Upper lobe of right lung (tissue), 1 donor: ENCODE measurements at regions not wholly inside any gene's neighbourhood (a gene's known extent, or its start where the extent isn't known, plus 50 kb on each side); places are given as distances from the start of the nearest gene placed in this dataset.

ENCODE experiments used
- ATAC-seq: fragments of 200-7000 bp; cut with Tn5 transposase; one replicate; pipeline ENCODE4 v1.9.1; 2020; ENCODE audit warnings: mild to moderate bottlenecking, moderate library complexity
- DNase-seq: peaks from one replicate; pipeline ENCODE4 v3.0.0-alpha.2; 2020
- H3K27ac ChIP-seq: fragments of 200-600 bp; one replicate; pipeline ENCODE4 v1.8.0; 2022
- H3K27me3 ChIP-seq: fragments of 200-600 bp; one replicate; pipeline ENCODE4 v1.8.0; 2022; ENCODE audit warnings: mild to moderate bottlenecking
- H3K36me3 ChIP-seq: fragments of 200-600 bp; one replicate; pipeline ENCODE4 v1.8.0; 2022
- H3K4me1 ChIP-seq: fragments of 200-600 bp; one replicate; pipeline ENCODE4 v1.8.0; 2022
- H3K4me3 ChIP-seq: fragments of 200-600 bp; one replicate; pipeline ENCODE4 v1.8.0; 2022; ENCODE audit warnings: mild to moderate bottlenecking
- H3K9me3 ChIP-seq: fragments of 200-600 bp; one replicate; pipeline ENCODE4 v1.8.0; 2022
- CTCF ChIP-seq: fragments of 200-600 bp; IDR thresholded peaks from one replicate; pipeline ENCODE4 v1.8.0; 2022; ENCODE audit warnings: antibody characterized with exemption
- intact Hi-C: fragments of 100-400 bp; cut with DNase I; formaldehyde crosslinking; loops from one replicate; pipeline ENCODE4 v1.11.0; 2022
- donor health status: DM: no; HTN: yes; CAD: no; lungs with severe emphysema.

DNA sequence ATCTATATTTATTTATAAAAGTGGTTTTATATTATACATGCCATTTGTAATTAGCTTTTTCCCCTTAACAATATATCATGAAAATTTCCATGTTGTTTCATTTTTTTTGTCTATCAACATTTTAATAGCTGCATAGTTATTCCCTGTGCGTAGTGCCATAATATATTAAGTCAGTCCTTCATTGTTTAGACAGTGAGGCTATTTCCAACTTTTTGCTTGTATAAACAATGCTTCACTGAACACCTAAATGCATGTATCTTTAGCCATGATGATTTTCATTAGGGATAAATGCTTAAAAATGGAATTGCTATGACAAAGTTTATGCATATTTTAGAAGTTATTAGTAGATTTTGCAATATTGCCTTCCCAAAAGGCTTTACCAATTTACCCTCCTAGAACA, 80.7 kb upstream of the STC2 start:
- Histone ChIP-seq H3K9me3 (no peaks in the 10 kb centered on the region), H3K4me1 (no peaks in the 10 kb centered on the region), H3K27ac (no peak overlapping the region), H3K4me3 (no peak overlapping the region), H3K36me3 (no peaks in the 10 kb centered on the region), H3K27me3 (no peaks in the 10 kb centered on the region)
- ATAC-seq = no peak
- no peak for DNase-seq
- TF ChIP-seq CTCF = no peak
- intact Hi-C loops = no loop called here

DNA sequence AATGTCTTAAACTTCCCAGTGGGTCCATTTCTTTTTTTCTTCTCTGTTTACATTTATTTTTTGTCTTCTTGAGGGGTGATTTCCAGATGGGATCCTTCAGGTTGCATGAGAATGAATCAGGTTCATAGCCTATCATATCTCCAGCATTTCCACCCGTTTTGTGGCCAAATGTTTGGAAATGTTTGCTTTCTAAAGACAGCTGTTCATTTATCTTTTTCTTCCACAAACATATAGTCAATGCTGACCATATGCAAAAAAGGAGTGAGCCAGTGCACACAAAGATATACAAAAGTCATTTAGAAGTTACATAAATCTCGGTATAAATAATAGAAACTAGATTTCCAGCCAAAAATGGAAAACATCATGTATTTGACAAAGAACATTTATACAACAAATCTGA, 71.6 kb upstream of the STC2 start:
- H3K27me3 ChIP-seq = no peaks in the 10 kb centered on the region
- no peaks in the 10 kb centered on the region for H3K9me3 ChIP-seq
- no peaks in the 10 kb centered on the region for H3K4me1 ChIP-seq
- DNase-seq = no peak
- no peak overlapping the region for H3K27ac ChIP-seq
- no peak for ATAC-seq
- TF ChIP-seq CTCF = no peak
- no peak overlapping the region for H3K4me3 ChIP-seq
- intact Hi-C loops = no loop called here
- H3K36me3 ChIP-seq = no peaks in the 10 kb centered on the region

- DNase-seq = no peak
- TF ChIP-seq CTCF = no peak
- H3K36me3 ChIP-seq = no peaks in the 10 kb centered on the region
- H3K27ac ChIP-seq = no peak overlapping the region
- intact Hi-C loops = no loop called here
- no peaks in the 10 kb centered on the region for H3K9me3 ChIP-seq
- no peak overlapping the region for H3K4me3 ChIP-seq
- no peak for ATAC-seq
- H3K27me3 ChIP-seq = no peaks in the 10 kb centered on the region
- no peaks in the 10 kb centered on the region for H3K4me1 ChIP-seq
Measured at GRCh38 chr5:173397516-173397915, 69.3 kb upstream of the STC2 start.

- Histone ChIP-seq H3K27me3 (no peaks in the 10 kb centered on the region), H3K27ac (no peak overlapping the region), H3K9me3 (no peaks in the 10 kb centered on the region), H3K4me1 (no peaks in the 10 kb centered on the region), H3K4me3 (no peak overlapping the region), H3K36me3 (no peaks in the 10 kb centered on the region)
- intact Hi-C loops = no loop called here
- no peak for DNase-seq
- peak; percentile 15 for ATAC-seq
- no peak for TF ChIP-seq CTCF
Measured at GRCh38 chr5:173396311-173396993, 68.2 kb upstream of the STC2 start.

DNA sequence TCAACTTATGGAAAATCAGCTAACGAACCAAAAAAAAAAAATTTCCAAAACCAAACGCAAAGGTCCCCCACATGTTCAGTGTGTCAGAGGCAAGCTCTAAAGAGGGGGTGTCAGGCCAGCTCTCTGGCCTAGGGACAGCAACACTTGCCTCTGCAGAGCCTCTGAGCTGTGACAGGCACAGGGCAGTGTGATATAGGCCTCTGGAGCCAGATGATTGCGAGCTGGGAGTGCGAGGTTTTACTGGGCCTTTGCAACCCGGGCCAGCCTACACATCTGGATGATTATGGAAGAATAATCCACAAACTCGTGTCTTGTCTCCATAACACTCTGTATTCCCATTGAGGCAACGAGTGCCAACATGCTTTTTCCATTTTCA, 67.7 kb upstream of the STC2 start:
- DNase-seq = no peak
- H3K27me3 ChIP-seq = no peaks in the 10 kb centered on the region
- H3K9me3 ChIP-seq = no peaks in the 10 kb centered on the region
- H3K4me3 ChIP-seq = no peak overlapping the region
- ATAC-seq = no peak
- H3K27ac ChIP-seq = no peak overlapping the region
- intact Hi-C loops = no loop called here
- TF ChIP-seq CTCF = no peak
- H3K4me1 ChIP-seq = no peaks in the 10 kb centered on the region
- H3K36me3 ChIP-seq = no peaks in the 10 kb centered on the region
